HepG2 (cell line): ENCODE measurements at regions not wholly inside any gene's neighbourhood (a gene's known extent, or its start where the extent isn't known, plus 50 kb on each side); places are given as distances from the start of the nearest gene placed in this dataset.

Source experiments
- ATAC-seq: fragments of 200-7000 bp; cut with Tn5 transposase; 3 replicates; pipeline ENCODE4 v1.9.1; 2020; ENCODE audit warnings: mild to moderate bottlenecking, moderate library complexity
- BruUV-seq: library from RNA; stranded (reverse); fragments of 400-500 nt; replicated peaks from 2 replicates; lab custom pipeline; 2021; lab: Mats Ljungman, UMichigan
- CTCF ChIA-PET: fragments of 300-600 bp; formaldehyde crosslinking; extraction: SDS; loops from one replicate; lab custom pipeline; 2021; ENCODE audit warnings: low total read pairs, inconsistent platforms, low intra/inter-chr PET ratio; lab: Yijun Ruan, JAX
- POLR2A ChIA-PET: fragments of 350-600 bp; sonication (Branson Sonifier 250); formaldehyde crosslinking; loops from one replicate; lab custom pipeline; 2020; ENCODE audit warnings: antibody characterized with exemption, inconsistent platforms; lab: Yijun Ruan, JAX
- DNase-seq: peaks from one replicate; pipeline ENCODE4 v3.0.0-alpha.2; 2015; ENCODE audit warnings: low spot score
- FAIRE-seq: peaks from 3 replicates; lab custom pipeline; 2011; peaks lifted over from hg19 to GRCh38; lab: Jason Lieb, UNC
- H2AFZ ChIP-seq: one replicate; pipeline ENCODE4 v1.6.1; 2011; ENCODE audit warnings: low read length, inconsistent platforms
- H3K27ac ChIP-seq: fragments of 300-600 bp; 3 replicates; pipeline ENCODE4 v1.8.0; 2011; ENCODE audit warnings: mixed run types, mild to moderate bottlenecking, mixed read lengths, low read length, inconsistent platforms; ENCODE audit not compliant: insufficient read depth; ENCODE audit errors: extremely low read length
- H3K27me3 ChIP-seq, 2 experiments: fragments of 200-600 bp in 1 of 2; 2 replicates in 1 of 2; 3 replicates in 1 of 2; pipeline versions ENCODE4 v1.6.0 to v1.8.0; 2011; ENCODE audit warnings: low read length in 2 of 2, mild to moderate bottlenecking in 2 of 2, moderate library complexity in 2 of 2, inconsistent platforms in 1 of 2; ENCODE audit not compliant: insufficient read depth in 2 of 2, control insufficient read depth in 1 of 2
- H3K36me3 ChIP-seq, 2 experiments: fragments of 200-600 bp in 1 of 2; replicated peaks in 1 of 2; 2 replicates in 1 of 2; 3 replicates in 1 of 2; pipeline versions ENCODE4 v1.5.1 to v1.8.0; 2011; ENCODE audit warnings: low read length in 2 of 2, inconsistent platforms in 1 of 2; ENCODE audit not compliant: insufficient read depth in 2 of 2, control insufficient read depth in 1 of 2
- H3K4me1 ChIP-seq: 2 replicates; pipeline ENCODE4 v1.5.1; 2012; ENCODE audit warnings: low read length, inconsistent platforms; ENCODE audit not compliant: insufficient read depth
- H3K4me2 ChIP-seq: 2 replicates; pipeline ENCODE4 v1.6.0; 2011; ENCODE audit warnings: low read depth, low read length, inconsistent platforms
- H3K4me3 ChIP-seq, 3 experiments: fragments of 200-600 bp in 1 of 3; sonication (generic), shearing (Covaris generic) in 1 of 3; replicated peaks in 1 of 3; 2 replicates each; pipeline ENCODE4 v1.5.1; 2011 to 2016; ENCODE audit warnings: low read length in 3 of 3, inconsistent platforms in 2 of 3, low read depth in 2 of 3, mild to moderate bottlenecking in 2 of 3, control low read depth in 1 of 3, mixed read lengths in 1 of 3; ENCODE audit not compliant: insufficient read depth in 1 of 3
- H3K79me2 ChIP-seq: one replicate; pipeline ENCODE4 v1.6.1; 2011; ENCODE audit warnings: low read length, inconsistent platforms; ENCODE audit not compliant: insufficient read depth
- H3K9ac ChIP-seq: 2 replicates; pipeline ENCODE4 v1.6.0; 2011; ENCODE audit warnings: mild to moderate bottlenecking, low read depth, low read length, inconsistent platforms; ENCODE audit not compliant: insufficient read depth
- H3K9me3 ChIP-seq: 2 replicates; pipeline ENCODE4 v1.5.1; 2012; ENCODE audit warnings: mild to moderate bottlenecking, low read length
- H4K20me1 ChIP-seq: 2 replicates; pipeline ENCODE4 v1.6.0; 2011; ENCODE audit warnings: inconsistent platforms, mild to moderate bottlenecking, low read length, moderate library complexity; ENCODE audit not compliant: insufficient read depth
- MEF2D ChIP-seq: sonication (generic); formaldehyde crosslinking; IDR thresholded peaks from 2 replicates; pipeline ENCODE4 v1.5.1; 2020; ENCODE audit warnings: mild to moderate bottlenecking, missing genetic modification reagents
- RAD21 ChIP-seq: fragments of 450-650 bp; formaldehyde crosslinking; IDR thresholded peaks from 2 replicates; pipeline ENCODE4 v1.5.0; 2020; ENCODE audit warnings: mild to moderate bottlenecking
- SNAPC2 ChIP-seq: sonication (generic); formaldehyde crosslinking; IDR thresholded peaks from 2 replicates; pipeline ENCODE4 v1.8.1; 2022; ENCODE audit warnings: mild to moderate bottlenecking, missing genetic modification reagents
- XBP1 ChIP-seq: sonication (generic); formaldehyde crosslinking; IDR thresholded peaks from 2 replicates; pipeline ENCODE4 v1.5.0; 2020; ENCODE audit warnings: missing genetic modification reagents
- ZNF556 ChIP-seq: sonication (generic); formaldehyde crosslinking; IDR thresholded peaks from 2 replicates; pipeline ENCODE4 v1.4.0; 2020; ENCODE audit warnings: mild to moderate bottlenecking, missing genetic modification reagents, borderline replicate concordance
- ZNF614 ChIP-seq: IDR thresholded peaks from 2 replicates; pipeline ENCODE4 v1.6.1; 2018; ENCODE audit warnings: missing biosample characterization, missing genetic modification reagents, inconsistent platforms, borderline replicate concordance
- WGBS: methylation state at CpG from one replicate; pipeline ENCODE4 v1.1.6; 2017; ENCODE audit warnings: low lambda C conversion rate; 5-methylcytosine and 5-hydroxymethylcytosine counted together
- in situ Hi-C: cut with HindIII; loops from 2 replicates; pipeline ENCODE4 v1.10.0; 2017; ENCODE audit warnings: low pct_unique_long_range_greater_than_20kb; ENCODE audit not compliant: extremely low pct_ligation_motif_present
- intact Hi-C: fragments of 100-400 bp; cut with micrococcal nuclease; formaldehyde crosslinking; loops from one replicate; pipeline ENCODE4 v1.10.0; 2022; ENCODE audit not compliant: unreplicated experiment
- TF ChIP-seq, protein P1 (sequence below): fragments of 450-650 bp; IDR thresholded peaks from 2 replicates; pipeline ENCODE4 v1.6.1; 2017; ENCODE audit warnings: mild to moderate bottlenecking
- TF ChIP-seq, protein P2 (sequence below): sonication (generic); formaldehyde crosslinking; IDR thresholded peaks from 2 replicates; pipeline ENCODE4 v1.5.0; 2020; ENCODE audit warnings: mild to moderate bottlenecking, missing genetic modification reagents, borderline replicate concordance

DNA sequence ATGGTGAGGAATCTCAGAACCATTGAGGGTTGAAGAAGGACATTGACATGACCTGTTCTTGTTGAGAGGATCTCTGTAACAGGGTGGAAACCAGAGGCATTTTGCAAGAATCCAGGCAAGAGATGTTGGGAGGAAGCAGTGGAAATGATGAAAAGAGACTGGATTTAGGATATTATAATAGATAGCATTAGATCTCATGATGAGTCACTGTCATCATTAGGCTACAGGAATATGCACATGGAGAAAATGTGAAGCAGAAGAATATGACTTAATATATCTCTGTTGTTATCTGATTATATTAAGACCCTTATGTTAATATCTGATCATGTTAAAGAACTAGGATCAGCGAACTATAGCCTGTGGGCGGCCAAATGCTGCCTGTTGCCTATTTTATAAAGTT lies 393.0 kb upstream of the MTPN start (continued):
- TF ChIP-seq, protein P1, sequence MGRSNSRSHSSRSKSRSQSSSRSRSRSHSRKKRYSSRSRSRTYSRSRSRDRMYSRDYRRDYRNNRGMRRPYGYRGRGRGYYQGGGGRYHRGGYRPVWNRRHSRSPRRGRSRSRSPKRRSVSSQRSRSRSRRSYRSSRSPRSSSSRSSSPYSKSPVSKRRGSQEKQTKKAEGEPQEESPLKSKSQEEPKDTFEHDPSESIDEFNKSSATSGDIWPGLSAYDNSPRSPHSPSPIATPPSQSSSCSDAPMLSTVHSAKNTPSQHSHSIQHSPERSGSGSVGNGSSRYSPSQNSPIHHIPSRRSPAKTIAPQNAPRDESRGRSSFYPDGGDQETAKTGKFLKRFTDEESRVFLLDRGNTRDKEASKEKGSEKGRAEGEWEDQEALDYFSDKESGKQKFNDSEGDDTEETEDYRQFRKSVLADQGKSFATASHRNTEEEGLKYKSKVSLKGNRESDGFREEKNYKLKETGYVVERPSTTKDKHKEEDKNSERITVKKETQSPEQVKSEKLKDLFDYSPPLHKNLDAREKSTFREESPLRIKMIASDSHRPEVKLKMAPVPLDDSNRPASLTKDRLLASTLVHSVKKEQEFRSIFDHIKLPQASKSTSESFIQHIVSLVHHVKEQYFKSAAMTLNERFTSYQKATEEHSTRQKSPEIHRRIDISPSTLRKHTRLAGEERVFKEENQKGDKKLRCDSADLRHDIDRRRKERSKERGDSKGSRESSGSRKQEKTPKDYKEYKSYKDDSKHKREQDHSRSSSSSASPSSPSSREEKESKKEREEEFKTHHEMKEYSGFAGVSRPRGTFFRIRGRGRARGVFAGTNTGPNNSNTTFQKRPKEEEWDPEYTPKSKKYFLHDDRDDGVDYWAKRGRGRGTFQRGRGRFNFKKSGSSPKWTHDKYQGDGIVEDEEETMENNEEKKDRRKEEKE, result no peak

DNA sequence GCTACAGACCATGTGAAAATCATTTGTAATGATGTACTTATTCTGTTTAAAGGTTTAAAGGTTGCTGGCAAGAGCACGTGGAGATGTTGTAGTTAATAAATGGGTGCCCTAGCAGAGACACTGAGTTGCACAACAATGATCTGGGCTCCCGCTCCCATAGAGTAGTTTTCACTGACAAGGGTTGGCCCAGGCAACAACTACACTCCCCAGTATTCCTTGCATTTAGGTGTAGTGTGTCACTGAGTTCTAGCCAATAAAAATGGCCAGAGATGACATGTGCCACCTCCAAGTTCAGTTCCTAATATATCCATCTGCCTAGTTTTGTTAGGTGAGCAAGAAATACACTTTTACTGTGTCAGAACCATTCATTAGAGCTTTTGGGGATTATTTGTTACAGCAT lies 392.1 kb upstream of the MTPN start:
- Histone ChIP-seq H2AFZ (no peak overlapping the region), H3K27ac (no peak overlapping the region), H4K20me1 (no peaks in the 10 kb centered on the region), H3K4me2 (no peak overlapping the region), H3K4me3 (no peak overlapping the region), H3K36me3 (no peaks in the 10 kb centered on the region), H3K4me1 (no peaks in the 10 kb centered on the region), H3K27me3 (no peaks in the 10 kb centered on the region), H3K79me2 (no peaks in the 10 kb centered on the region), H3K9me3 (no peaks in the 10 kb centered on the region), H3K9ac (no peak overlapping the region)
- intact Hi-C loops, result no loop called here
- DNase-seq, result no peak
- in situ Hi-C loops, result no loop called here
- ChIA-PET POLR2A (no interaction called here), CTCF (no interaction called here)
- TF ChIP-seq ZNF556 (CRISPR knock-in tag) (no peak), RAD21 (CRISPR knock-in tag) (no peak), MEF2D (CRISPR knock-in tag) (no peak), XBP1 (CRISPR knock-in tag) (no peak), SNAPC2 (CRISPR knock-in tag) (no peak), ZNF614 (CRISPR knock-in tag) (no peak)
- TF ChIP-seq, protein P2, sequence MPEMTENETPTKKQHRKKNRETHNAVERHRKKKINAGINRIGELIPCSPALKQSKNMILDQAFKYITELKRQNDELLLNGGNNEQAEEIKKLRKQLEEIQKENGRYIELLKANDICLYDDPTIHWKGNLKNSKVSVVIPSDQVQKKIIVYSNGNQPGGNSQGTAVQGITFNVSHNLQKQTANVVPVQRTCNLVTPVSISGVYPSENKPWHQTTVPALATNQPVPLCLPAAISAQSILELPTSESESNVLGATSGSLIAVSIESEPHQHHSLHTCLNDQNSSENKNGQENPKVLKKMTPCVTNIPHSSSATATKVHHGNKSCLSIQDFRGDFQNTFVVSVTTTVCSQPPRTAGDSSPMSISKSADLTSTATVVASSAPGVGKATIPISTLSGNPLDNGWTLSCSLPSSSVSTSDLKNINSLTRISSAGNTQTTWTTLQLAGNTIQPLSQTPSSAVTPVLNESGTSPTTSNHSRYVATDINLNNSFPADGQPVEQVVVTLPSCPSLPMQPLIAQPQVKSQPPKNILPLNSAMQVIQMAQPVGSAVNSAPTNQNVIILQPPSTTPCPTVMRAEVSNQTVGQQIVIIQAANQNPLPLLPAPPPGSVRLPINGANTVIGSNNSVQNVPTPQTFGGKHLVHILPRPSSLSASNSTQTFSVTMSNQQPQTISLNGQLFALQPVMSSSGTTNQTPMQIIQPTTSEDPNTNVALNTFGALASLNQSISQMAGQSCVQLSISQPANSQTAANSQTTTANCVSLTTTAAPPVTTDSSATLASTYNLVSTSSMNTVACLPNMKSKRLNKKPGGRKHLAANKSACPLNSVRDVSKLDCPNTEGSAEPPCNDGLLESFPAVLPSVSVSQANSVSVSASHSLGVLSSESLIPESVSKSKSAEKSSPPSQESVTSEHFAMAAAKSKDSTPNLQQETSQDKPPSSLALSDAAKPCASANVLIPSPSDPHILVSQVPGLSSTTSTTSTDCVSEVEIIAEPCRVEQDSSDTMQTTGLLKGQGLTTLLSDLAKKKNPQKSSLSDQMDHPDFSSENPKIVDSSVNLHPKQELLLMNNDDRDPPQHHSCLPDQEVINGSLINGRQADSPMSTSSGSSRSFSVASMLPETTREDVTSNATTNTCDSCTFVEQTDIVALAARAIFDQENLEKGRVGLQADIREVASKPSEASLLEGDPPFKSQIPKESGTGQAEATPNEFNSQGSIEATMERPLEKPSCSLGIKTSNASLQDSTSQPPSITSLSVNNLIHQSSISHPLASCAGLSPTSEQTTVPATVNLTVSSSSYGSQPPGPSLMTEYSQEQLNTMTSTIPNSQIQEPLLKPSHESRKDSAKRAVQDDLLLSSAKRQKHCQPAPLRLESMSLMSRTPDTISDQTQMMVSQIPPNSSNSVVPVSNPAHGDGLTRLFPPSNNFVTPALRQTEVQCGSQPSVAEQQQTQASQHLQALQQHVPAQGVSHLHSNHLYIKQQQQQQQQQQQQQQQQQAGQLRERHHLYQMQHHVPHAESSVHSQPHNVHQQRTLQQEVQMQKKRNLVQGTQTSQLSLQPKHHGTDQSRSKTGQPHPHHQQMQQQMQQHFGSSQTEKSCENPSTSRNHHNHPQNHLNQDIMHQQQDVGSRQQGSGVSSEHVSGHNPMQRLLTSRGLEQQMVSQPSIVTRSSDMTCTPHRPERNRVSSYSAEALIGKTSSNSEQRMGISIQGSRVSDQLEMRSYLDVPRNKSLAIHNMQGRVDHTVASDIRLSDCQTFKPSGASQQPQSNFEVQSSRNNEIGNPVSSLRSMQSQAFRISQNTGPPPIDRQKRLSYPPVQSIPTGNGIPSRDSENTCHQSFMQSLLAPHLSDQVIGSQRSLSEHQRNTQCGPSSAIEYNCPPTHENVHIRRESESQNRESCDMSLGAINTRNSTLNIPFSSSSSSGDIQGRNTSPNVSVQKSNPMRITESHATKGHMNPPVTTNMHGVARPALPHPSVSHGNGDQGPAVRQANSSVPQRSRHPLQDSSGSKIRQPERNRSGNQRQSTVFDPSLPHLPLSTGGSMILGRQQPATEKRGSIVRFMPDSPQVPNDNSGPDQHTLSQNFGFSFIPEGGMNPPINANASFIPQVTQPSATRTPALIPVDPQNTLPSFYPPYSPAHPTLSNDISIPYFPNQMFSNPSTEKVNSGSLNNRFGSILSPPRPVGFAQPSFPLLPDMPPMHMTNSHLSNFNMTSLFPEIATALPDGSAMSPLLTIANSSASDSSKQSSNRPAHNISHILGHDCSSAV (CRISPR knock-in tag), result no peak
- FAIRE-seq, result no peak
- BruUV-seq, result no TSS peak
- ATAC-seq, result no peak
- 10% methylated on average over 2 of the region's 2 CpGs for WGBS
